Ovary (tissue), 3 donors: ENCODE measurements at regions not wholly inside any gene's neighbourhood (a gene's known extent, or its start where the extent isn't known, plus 50 kb on each side); places are given as distances from the start of the nearest gene placed in this dataset.

ENCODE experiments used
- EP300 ChIP-seq: sonication (generic); formaldehyde crosslinking; IDR thresholded peaks from one replicate; pipeline ENCODE4 v1.6.1; 2017; ENCODE audit warnings: antibody characterized with exemption
- POLR2A ChIP-seq: fragments of 450-650 bp; IDR thresholded peaks from one replicate; pipeline ENCODE4 v1.6.1; 2017; ENCODE audit warnings: antibody characterized with exemption, mild to moderate bottlenecking, moderate library complexity
- TF ChIP-seq, protein P1 (sequence below), 3 donors: fragments of 450-650 bp in 2 of 3; fragments of 200-600 bp in 1 of 3; IDR thresholded peaks; one replicate each; pipeline versions ENCODE4 v1.5.1 to v1.8.0; 2016 to 2022; ENCODE audit warnings: antibody characterized with exemption in 3 of 3, mild to moderate bottlenecking in 1 of 3
- donor health status: DM: no; HTN: no; CAD: no.

DNA sequence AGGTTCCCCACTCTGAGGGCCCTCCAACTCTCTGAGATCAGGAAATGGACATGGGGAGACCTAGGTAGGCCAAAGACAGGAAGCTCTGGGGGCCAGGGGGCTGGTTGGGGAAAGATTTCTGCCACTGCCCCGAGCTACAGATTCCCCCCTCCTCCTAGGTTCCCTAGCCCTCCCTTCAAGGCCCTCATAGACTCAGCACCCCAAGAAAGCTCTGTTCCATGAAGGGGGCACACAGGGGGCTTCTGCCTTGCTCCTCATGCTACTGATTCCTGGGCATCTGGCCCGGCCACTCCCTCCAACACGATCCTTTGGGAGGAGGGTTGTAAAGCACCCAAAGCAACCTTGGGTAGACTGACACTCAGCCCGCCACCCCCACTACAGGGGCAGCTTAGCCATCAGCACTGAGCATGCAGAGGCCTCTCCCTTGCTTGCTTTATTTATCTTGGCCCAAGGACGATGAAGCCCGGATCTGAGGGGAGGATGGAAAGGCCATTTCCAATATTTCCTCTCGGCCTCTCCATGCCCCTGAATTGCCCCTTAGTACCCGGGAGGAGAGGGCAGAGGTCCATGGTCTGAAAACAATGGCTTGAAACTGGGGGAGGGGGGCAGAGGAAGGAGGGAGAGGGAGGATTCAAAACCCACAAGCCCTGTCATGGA lies 146.7 kb downstream of the PJA1 start:
- TF ChIP-seq, protein P1, sequence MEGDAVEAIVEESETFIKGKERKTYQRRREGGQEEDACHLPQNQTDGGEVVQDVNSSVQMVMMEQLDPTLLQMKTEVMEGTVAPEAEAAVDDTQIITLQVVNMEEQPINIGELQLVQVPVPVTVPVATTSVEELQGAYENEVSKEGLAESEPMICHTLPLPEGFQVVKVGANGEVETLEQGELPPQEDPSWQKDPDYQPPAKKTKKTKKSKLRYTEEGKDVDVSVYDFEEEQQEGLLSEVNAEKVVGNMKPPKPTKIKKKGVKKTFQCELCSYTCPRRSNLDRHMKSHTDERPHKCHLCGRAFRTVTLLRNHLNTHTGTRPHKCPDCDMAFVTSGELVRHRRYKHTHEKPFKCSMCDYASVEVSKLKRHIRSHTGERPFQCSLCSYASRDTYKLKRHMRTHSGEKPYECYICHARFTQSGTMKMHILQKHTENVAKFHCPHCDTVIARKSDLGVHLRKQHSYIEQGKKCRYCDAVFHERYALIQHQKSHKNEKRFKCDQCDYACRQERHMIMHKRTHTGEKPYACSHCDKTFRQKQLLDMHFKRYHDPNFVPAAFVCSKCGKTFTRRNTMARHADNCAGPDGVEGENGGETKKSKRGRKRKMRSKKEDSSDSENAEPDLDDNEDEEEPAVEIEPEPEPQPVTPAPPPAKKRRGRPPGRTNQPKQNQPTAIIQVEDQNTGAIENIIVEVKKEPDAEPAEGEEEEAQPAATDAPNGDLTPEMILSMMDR (IDR thresholded peaks at IDR 0.05) = no peak
- TF ChIP-seq EP300 = no peak
- TF ChIP-seq POLR2A = no peak
